OCI-LY7 (cell line): ENCODE measurements at regions not wholly inside any gene's neighbourhood (a gene's known extent, or its start where the extent isn't known, plus 50 kb on each side); places are given as distances from the start of the nearest gene placed in this dataset.

ENCODE experiments used
- CTCF ChIP-seq: fragments of 200-600 bp; sonication (generic); conservative IDR thresholded peaks from 2 replicates; pipeline ENCODE4 v1.5.1; 2014; ENCODE audit warnings: mild to moderate bottlenecking, antibody characterized with exemption, low read length, moderate library complexity, mixed read lengths
- EZH2phosphoT487 ChIP-seq: fragments of 200-600 bp; sonication (generic); IDR thresholded peaks from 2 replicates; pipeline ENCODE4 v1.6.1; 2018; ENCODE audit warnings: low read depth, borderline replicate concordance, mild to moderate bottlenecking, mixed run types, antibody characterized with exemption, low read length, moderate library complexity, mixed read lengths

- TF ChIP-seq CTCF: no peak
- no peak for TF ChIP-seq EZH2phosphoT487
These were observed 219.7 kb upstream of the CD180 start for GRCh38 chr5:67416133-67416937.
